ENCODE measurements at regions not wholly inside any gene's neighbourhood (a gene's known extent, or its start where the extent isn't known, plus 50 kb on each side); places are given as distances from the start of the nearest gene placed in this dataset.

- H3K27ac ChIP-seq: no peak overlapping the region
- TF ChIP-seq CTCF (conservative IDR thresholded peaks at IDR 0.05): no peak
Observed at GRCh38 chr18:29351171-29351570, 1174.2 kb upstream of the CDH2 start.

GRCh38 chr18:29328932-29329331 lies 1152.0 kb upstream of the CDH2 start:
- H3K27ac ChIP-seq: no peak overlapping the region
- TF ChIP-seq CTCF (conservative IDR thresholded peaks at IDR 0.05): no peak
- no peak for TF ChIP-seq ZFX (IDR thresholded peaks at IDR 0.05)

- no peak overlapping the region for H3K27ac ChIP-seq
Observed at GRCh38 chr18:29326214-29326613, 1149.3 kb upstream of the CDH2 start.

GRCh38 chr18:29321561-29321960 lies 1144.6 kb upstream of the CDH2 start:
- no peak overlapping the region for H3K27ac ChIP-seq
- TF ChIP-seq CTCF (conservative IDR thresholded peaks at IDR 0.05) (no peak), ZFX (IDR thresholded peaks at IDR 0.05) (no peak)

More at GRCh38 chr18:29326214-29326613, 1149.3 kb upstream of the CDH2 start:
- TF ChIP-seq ZFX (IDR thresholded peaks at IDR 0.05): no peak
- TF ChIP-seq CTCF (conservative IDR thresholded peaks at IDR 0.05): no peak

- TF ChIP-seq ZFX (IDR thresholded peaks at IDR 0.05) (no peak), CTCF (conservative IDR thresholded peaks at IDR 0.05) (no peak)
Observed at GRCh38 chr18:29313312-29313711, 1136.4 kb upstream of the CDH2 start.

GRCh38 chr18:29311580-29311979 lies 1134.7 kb upstream of the CDH2 start:
- TF ChIP-seq ZFX (IDR thresholded peaks at IDR 0.05): no peak
- no peak for TF ChIP-seq CTCF (conservative IDR thresholded peaks at IDR 0.05)
- no peak overlapping the region for H3K27ac ChIP-seq

More at GRCh38 chr18:29313312-29313711, 1136.4 kb upstream of the CDH2 start:
- H3K27ac ChIP-seq: no peak overlapping the region

- H3K27ac ChIP-seq: no peak overlapping the region
- TF ChIP-seq ZFX (IDR thresholded peaks at IDR 0.05) (no peak), CTCF (conservative IDR thresholded peaks at IDR 0.05) (no peak)
Observed at GRCh38 chr18:29309366-29309765, 1132.4 kb upstream of the CDH2 start.
